ENCODE measurements at regions not wholly inside any gene's neighbourhood (a gene's known extent, or its start where the extent isn't known, plus 50 kb on each side); places are given as distances from the start of the nearest gene placed in this dataset.

DNA sequence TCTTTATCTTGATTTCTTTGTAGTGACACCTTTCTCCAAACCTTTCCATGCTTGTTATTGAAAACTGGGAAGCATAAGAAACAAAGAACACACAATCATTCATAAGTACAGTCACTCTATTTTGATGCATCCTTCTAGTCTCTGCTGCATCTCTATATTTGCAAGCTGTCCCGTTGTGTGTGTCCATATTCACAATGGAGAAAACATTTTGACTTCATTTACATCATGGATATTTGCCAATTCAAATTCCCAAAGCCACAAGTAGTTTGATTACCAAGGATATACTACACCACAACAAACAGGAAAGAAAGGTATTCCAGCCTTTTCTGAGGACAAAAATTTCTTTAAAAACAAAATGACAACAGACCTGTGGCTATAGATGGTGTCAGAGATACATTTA is 673.8 kb downstream of the STIM2 start:
- no peak for DNase-seq

DNA sequence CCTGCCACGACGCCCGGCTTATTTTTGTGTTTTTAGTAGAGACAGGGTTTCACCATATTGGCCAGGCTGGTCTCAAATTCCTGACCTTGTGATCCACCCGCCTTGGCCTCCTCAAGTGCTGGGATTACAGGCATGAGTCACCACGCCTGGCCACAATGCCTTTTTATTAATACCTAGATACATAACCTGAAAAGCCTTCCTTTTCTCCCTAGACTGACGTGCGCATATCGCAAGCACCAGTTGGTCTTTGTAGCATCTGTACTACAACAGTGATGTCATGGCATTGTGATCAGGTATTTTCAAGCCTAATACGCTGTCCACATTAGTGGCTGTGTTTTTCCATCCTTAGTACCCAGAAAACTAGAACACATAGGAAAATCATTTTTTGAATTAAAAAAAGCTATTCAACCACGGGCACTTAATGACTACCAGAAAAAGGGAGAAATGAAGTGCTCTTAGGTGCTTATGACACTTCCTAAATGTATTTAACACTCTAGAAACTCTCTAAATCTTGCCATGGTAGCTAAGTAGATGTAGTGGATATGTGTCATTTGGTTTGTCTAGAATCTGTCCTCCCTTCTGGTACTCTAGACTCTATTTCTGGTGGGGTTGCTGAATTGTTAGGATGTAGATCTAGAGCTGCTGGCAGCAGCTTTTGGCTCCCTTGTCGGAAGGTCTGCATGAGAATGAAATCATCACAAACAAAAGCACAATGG is 707.8 kb downstream of the STIM2 start:
- DNase-seq, result no peak

DNA sequence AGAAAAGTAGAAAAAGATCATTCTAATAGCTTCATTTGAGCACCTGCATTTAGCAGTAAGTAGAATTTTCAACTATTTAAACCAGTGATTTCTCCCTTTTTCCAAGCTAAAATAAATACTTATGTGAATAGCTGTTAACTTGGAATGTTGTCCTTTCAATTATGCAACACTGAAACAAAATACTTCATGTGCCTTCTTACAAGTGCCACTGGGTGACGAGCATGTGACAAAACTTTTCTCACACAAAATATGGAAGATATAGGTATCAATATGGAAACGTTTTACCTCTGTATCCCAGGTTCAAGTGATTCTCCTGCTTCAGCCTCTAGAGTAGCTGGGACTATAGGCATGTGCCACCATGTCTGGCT is 708.3 kb downstream of the STIM2 start:
- no peak for DNase-seq

DNA sequence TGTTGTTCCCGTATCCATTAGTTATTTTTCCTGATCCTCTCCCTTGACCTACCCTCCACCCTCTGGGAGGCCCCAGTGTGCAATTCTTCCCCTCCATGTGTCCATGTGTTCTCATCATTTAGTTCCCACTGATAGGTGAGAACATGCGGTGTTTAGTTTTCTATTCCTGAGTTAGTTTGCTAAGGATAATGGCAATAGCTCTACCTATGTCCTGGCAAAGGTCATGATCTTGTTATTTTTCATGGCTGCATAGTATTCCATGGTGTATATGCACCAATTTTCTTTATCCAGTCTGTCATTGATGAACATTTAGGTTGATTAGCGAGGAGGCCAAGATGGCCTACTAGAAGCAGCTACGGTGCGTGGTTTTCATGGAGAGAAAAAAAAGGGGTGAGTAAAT is 714.1 kb downstream of the STIM2 start:
- DNase-seq, result no peak

DNA sequence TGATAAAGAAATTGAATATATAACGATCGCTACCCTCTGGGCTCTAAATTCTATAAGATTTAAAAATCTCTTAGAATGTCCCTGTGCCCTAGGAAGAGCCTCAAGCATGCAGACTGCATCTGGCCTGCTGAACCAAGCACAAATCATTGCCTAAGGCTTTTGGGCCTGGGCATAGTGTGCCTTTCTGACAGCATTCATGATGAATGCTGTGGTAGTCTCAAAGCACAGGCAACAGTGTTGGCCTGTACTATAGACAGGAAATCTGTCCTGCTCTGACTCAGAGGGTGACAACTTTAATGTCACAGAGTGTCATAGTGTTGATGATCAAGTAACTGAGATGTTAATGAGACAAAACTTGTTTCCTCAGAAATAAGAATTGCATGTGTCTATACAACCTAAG is 717.3 kb downstream of the STIM2 start:
- DNase-seq, result no peak

DNA sequence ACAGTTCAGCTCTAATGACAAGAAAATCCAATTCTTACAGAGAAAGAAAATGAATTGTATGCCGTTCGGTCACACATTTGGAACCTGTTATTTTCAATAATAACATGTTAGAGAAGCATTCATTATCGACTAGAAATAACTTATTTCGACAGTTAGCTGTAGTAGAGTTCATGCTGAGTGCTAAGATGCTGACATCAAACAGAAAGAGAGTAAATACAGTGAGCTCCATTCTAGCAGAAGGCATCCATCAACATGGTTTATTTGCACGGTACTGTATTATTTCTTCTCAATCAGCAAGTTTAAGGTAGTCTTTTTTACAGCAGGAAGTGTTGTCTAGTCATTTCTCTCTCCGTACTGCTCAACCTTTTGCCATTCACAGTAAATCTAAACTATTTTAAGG is 732.1 kb downstream of the STIM2 start:
- DNase-seq, result no peak

DNA sequence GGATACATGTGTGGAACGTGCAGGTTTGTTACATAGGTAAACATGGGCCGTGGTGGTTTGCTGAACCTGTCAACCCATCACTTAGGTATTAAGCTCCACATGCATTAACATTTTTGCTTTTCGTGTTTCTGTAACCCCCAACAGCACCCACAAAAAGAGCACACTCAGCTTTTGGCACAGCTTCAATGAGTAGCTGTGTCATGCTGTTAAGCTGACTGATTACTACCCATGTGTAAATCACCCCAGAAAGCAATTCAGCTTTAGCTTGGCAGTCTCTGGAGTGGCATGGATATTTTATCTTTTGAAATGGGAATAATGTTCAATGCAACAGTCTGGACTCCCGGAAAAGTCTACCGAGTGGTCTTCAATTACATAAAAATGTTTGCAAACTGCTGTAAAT is 734.3 kb downstream of the STIM2 start:
- no peak for DNase-seq

DNA sequence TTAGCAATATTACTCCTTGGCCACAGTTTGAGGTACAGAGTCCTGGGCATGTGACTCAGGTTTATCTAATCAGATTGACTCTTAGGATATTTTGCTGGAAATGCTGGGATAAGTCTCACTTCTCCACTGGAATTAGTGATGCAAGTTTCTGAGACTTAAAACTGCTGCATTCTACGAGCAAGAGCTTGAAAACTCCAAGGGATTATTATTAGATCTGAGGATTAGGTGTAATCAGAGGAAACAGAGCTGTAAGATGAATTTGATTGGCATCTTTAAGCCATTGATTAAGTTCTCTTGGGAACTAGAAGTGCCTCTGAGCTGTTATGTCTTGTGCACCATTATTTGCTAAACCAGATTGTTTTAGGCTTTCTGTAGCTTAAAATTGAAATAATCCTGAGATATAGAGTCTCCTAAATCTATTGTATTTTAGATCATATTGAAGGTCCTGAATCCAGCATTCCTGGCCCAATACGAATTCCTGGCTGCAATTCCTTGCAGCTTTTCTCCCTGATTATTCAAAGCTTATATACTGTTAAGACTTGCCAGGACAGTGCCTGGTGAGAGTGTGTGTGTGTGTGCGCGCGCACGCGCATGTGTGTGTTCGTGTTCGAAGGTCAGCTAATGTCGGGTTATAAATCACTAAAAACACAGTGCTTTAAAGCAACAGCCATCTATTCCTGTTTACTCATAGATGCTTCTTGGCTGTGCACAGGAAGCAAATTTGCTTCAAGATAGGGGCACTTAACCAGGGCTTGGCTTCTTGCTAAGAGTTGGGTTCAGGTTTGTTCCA is 735.1 kb downstream of the STIM2 start:
- no peak for DNase-seq

DNA sequence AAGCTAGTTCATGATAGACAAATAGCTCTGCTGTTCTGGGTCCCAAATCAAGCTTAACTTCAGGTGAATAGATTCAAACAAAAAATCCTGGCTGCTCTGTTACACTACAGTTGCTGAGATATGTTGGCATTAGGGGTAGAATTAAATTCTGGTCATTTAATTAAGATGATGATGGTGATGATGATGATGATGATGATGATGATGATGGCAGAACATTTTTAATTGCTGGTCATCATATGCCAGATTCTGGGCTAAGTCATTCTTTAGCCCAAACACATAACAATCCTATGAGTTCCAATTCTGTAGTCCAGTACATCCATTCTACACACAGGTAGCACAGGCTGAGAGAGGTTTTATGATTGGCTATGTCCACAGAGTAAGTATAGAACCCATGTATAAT is 741.5 kb downstream of the STIM2 start:
- no peak for DNase-seq

DNA sequence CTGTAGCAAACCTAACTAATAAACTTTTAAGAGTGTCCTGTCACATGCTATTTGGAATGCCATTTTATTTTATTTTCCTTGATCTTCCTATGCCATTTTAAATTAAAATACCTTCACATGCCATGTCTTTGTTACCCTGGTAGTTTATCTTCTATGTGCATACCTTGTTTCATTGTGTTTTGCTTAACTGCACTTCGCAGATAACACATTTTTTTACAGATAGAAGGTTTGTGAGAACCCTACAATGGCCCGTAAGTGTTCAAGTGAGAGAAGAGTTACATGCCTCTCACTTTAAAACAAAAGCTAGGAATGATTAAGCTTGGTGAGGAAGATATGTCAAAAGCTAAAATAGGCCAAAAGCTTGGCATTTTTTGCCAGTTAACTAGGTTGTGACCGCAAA is 744.1 kb downstream of the STIM2 start:
- DNase-seq, result no peak

DNA sequence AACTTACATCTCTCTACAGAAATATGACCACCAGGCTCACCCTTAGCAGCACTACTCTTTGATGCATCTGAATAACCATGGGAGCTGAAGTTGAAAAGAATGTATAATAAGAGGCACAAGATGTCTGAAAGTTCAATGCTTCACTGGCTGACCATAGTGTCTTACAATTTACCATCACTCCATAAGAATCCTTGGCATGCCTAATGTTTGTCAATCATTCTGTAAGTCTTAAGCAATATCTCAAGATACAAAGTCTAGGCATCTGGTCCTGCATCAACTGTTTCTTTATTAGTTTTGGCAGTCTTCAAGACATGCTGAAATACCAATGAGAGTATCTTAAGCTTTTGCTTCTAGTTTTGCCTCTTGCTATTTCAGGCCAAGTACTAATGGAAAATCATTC is 755.5 kb downstream of the STIM2 start:
- DNase-seq, result no peak

DNA sequence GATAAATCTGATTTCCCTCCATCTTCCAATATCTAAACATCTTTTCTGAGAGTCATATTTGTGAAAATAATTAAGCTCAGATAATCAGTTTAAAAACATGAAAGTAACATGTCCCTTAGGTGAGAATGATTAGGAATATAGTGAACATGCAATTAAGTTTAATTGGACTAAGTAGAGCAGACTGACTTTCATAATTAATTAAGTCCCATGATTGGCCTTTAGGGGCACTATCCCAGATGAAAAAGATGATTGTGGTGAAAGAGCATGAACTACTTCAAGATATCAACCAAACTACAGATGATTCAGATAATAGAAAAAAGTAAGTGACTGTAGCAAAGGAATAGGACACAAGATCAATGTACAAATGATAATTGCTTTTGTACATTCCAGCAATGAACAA is 758.8 kb downstream of the STIM2 start:
- DNase-seq, result no peak

DNA sequence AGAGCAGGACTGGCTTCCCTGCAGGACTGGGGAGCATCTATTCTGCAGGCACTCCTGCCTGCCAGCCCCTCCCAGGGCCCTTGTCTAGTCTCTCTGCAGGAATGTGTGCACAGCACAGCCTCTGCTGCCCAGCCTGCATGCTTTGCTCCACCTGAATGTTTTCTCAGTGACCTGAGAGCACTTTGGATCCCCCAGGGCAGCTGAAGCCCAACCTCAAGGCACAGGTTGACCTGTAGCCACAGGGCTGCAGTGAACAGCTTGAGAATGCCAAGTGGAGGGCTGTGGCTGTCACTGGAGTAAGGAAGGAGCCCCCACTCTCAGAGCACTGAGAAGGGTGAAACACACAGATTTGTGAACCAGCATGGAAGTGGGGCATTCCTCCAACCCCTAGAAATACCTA is 760.2 kb downstream of the STIM2 start:
- no peak for DNase-seq

DNA sequence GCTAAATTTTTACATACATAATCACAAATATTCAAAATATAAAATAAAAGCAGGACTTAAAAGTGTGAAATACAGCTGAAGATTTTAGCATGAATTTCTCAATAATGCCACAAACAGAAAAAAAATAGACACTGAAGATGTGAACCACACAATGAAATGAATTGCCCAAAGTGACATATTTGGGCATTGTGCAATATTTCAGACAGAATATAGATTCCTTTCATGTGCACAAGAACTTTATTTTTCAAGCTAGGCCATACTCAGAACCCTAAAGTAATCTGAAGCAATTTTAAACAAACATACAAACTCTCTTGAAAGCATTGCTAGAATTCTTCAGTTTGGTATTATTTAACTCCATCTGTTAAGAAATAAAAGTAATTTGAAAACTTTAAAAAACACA is 764.1 kb downstream of the STIM2 start:
- DNase-seq, result no peak

DNA sequence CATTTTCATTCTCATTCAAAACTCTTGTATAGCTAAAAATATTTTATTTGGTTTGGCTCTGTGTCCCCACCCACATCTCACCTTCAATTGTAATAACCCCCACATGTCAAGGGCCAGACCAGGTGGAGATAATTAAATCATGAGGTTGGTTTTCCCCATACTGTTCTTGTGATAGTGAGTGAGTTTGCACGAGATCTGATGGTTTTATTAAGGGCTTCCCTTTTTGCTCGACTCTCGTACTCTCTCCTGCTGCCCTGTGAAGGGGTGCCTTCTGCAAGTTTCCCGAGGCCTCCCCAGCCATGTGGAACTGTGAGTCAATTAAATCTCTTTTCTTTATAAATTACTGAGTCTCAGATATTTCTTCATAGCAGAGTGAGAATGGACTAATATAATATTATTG is 768.0 kb downstream of the STIM2 start:
- DNase-seq, result no peak

DNA sequence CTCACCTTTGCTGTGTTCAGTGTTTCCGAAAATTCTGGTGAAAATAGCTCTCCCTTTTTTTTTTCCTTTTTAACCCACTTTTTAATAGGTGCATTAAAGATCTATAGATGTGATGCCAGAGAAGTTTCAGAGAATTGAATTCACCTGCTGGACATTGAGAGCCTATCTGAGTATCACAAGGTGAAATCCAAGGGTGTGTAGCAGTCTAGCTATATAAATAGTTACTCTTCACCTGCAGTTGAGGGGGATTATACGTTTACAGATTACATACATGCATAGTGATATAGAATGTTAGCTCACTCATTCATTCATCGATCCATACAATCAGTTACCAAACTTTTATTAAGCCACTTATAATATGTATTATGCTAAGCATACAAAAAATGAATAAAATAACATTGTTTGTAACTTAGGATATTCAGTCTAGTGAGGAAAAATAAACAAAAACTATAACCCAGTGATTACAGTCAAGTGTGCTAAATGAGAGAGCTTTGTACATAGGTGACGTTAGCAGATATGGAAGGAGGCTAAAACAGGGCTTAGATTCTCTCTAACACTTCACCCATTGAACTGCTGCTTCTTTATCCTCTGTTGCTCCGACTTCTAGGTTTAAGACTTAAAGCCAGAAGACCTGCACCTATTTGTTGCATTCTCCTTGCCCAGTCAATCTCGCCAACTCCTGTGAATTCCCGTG is 769.0 kb downstream of the STIM2 start:
- no peak for DNase-seq

DNA sequence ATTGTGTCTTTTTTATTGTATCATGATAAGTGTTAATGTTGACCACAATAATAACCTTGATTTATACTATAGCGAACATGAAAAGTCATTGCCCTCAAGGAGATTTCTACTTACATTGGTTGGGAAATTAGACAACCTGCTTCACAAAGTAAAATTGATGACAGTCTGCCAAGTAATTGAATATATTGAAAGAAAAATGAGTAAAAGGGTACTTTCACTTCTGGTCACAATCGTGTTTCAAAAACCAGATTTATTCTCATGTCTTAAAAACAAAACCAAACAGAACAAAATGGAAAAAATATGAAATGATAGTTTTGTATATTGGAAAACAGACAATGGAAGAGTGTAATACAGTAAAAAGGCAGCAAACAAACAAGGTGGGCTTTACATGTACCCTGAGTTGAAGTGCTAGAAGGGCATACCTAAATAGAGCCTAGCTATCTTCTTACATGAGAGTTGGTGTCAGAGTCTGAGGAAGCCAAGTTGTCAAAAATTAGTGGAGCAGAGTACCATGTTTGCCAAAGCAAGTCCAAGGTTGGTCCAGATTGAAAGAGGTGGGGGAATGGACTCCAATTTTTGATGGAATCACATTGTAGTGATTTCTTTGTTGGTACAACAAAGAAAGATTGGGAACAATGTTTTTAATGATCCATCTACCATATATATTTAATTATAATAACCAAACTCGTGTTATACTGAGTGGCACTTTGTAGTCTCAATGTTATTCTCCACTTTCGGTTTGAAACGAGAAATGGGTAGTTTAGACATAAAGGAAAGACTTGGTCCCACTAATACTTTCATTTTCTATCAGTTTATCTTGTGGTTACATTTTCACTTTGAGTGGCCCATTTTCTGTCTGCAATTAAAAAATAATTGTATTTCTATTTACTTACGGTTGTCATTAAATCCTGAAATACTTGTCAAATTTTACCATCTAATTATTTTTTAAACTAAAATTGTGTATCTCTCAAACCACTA is 775.6 kb downstream of the STIM2 start:
- no peak for DNase-seq

DNA sequence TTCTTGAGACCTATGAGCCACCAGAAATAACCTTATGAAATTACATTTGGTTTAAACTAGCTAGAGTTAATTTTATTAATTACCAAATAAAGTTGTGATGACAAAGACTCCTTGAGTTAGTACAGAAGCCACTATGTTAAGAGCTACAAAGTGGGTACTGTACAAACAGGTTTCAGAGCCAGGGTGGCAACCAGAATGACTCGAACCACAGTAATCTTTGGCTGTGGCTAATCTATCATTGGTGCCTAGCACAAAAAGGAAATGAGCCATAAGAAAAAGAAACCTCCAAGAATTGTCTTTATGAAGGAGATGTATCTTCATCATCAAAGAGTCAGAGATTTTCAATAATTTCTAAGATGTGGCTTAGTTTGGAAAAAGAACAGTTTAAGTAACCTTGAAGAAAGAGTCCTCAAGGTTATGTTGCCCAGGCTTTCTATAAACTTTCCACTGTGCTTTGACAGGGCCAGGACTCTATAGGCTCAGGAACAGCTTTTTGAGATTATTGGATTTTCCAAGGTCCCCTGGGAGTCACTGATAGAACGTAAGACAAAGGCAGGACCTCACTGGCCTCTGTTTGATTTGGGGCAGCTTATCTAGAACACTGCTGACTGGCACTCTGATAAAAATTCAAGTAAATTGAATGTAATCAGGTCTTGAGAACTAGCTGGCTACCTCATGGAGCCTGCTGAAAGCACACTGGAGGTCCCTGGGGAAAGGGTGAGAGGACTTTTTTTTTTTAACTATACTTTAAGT is 777.7 kb downstream of the STIM2 start:
- DNase-seq, result no peak

DNA sequence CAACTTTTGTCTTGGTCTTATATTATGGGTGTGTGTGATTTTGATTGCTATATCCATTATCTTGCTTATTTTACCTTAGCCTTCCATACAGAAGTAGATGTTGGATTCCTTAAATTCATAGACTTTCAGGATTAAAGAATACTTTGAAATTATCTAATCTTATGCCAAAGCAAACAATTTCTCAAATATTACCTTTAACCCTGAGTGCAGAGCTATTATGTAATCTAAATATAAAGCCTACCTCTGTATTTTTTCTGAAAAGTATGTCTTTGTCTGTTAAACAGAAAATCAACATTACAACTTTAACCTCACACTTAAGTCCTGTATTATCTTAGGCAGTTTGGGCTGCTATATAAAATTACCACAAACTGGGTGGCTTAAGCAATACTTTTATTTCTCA is 782.5 kb downstream of the STIM2 start:
- DNase-seq, result no peak

DNA sequence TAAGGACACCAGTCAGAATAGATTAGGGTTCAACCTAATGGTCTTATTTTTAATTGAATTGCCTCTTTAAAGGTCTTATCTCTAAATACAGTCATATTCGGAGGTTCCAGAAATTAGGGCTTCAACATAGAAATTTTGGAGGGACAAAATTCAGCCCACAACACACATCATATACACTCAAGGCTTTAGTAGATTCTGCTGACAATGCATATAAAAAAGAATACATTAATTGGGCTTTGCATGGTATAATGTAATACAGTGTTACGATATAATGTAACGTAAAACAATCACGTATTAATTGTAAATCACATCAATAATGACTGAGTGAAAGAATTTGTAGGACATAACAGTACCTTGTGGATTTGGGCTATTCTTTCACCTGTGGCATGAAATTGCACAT is 787.8 kb downstream of the STIM2 start:
- no peak for DNase-seq

DNA sequence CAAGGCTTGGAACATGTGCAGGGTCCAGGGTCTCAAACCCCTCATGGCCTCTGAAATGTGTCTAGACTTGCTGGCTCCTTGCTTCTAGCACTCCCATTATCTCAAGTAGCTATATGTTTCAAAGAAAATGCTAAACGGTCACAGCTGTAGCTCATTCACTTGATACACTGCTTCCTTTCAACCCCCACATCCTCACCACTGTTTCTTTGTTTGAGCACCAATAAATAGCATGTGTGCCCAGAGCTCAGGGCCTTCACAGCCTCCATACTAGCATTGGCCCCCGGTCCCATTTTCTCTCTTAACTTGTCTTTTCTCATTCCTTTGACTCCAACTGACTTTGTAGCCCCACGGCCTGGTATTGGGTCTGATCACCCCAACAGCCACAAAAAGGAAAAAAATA is 801.8 kb downstream of the STIM2 start:
- no peak for DNase-seq

DNA sequence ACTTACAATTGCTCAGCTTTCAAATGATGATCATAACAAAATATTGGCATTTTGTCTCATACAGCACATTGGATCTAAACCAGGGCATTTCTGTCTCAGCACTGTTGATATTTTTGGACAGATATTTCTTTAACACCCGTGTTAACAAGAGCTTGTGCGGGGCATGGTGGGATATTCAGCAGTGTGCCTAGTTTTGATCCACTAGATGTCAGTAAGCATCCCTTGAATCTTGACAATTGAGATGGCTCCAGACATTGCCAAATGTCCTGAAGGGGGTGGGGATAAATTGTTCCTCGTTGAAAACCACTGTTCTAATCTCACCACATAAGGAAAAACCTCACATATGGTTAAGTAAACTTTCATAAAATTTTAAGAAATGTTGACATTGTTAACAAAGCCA is 806.3 kb downstream of the STIM2 start:
- no peak for DNase-seq

Measured in activated CD4-positive, alpha-beta T cell treated with anti-CD3 and anti-CD28 coated beads for 48 hours (primary cell).